HG02938 (cell line): ENCODE measurements at regions not wholly inside any gene's neighbourhood (a gene's known extent, or its start where the extent isn't known, plus 50 kb on each side); places are given as distances from the start of the nearest gene placed in this dataset.
A peak's percentile ranks its signal among the peaks of the same experiment; 100 is the strongest.
"Not testable (repeated sequence)": the region's sequence is repeated elsewhere in the genome, so short reads cannot be mapped to it uniquely, and the experiment has no call there.

Experiments used
- ATAC-seq: cut with Tn5 transposase; IDR thresholded peaks from one replicate; pipeline ENCODE4 v1.9.1; 2021; ENCODE audit warnings: mild to moderate bottlenecking, moderate library complexity; ENCODE audit not compliant: unreplicated experiment

GRCh38 chr2:89831641-89832498, 1140.4 kb downstream of the RPIA start:
- no peak for ATAC-seq

DNA sequence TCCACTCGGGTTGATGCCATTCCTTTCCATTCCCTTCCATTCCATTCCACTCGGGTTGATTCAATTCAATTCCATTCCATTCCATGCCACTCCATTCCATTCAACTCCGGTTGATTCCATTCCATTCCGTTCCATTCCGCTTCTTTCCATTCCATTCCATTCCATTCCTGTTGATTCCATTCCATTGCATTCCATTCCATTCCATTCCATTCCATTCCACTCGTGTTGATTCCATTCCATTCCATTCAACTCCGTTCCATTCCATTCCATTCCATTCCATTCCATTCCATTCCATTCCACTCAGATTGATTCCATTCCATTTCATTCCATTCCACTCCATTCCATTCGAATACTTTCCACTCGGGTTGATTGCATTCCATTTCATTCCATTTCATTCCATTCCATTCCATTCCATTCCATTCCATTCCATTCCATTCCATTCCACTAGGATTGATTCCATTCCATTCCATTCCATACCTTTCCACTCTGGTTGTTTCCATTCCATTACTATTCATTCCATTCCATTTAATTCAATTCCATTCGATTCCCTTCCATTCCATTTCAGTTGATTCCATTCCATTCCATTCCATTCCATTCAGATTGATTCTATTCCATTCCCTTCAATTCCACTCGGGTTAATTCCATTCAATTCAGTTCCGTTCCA, 1141.8 kb downstream of the RPIA start:
- ATAC-seq: peak; percentile 59

- no peak for ATAC-seq
Observed at GRCh38 chr2:89833780-89834117, 1142.3 kb downstream of the RPIA start.

DNA sequence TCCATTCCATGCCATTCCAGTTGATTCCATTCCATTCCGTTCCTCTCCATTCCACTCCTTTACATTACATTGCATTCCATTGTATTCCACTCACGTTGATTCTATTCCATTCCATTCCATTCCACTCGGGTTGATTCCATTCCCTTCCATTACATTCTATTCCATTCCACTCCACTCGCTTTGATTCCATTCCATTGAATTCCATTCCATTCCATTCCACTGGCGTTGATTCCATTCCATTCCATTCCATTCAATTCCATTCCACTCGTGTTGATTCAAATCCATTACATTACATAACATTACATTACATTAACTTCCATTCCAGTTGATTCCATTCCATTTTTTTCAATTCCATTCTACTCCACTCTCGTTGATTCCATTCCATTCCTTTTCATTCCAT, 1142.8 kb downstream of the RPIA start:
- ATAC-seq: no peak

DNA sequence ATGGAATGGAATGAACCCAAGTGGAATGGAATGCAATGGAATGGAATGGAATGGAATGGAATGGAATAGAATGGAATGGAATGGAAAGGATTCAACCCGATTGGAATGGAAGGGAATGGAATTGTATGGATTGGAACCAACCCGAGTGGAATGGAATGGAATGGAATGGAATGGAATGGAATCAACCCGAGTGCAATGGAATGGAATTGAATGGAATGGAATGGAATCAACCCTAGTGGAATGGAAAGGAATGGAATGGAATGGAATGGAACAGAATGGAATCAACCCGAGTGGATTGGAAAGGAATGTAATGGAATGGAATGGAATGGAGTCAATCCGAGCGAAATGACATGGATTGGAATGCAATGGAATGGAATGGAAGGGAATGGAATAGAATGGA, 1144.9 kb downstream of the RPIA start:
- not testable (repeated sequence) for ATAC-seq

- no peak for ATAC-seq
Observed at GRCh38 chr2:89837962-89838625, 1146.6 kb downstream of the RPIA start.

DNA sequence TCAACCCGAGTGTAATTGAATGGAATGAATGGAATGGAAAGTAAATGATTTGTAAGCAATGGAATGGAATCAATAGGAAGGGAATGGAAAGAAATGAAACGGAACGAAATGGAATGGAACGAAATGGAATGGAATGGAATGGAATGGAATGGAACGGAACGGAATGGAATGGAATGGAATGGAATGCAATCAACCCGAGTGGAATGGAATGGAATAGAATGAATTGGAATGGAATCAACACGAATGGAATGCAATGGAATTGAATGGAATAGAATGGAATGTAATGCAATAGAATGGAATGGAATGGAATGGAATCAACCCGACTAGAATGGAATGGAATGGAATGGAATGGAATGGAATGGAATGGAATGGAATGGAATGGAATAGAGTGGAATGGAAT, 1148.7 kb downstream of the RPIA start:
- not testable (repeated sequence) for ATAC-seq

GRCh38 chr2:89840781-89841475, 1149.5 kb downstream of the RPIA start:
- ATAC-seq: not testable (repeated sequence)

DNA sequence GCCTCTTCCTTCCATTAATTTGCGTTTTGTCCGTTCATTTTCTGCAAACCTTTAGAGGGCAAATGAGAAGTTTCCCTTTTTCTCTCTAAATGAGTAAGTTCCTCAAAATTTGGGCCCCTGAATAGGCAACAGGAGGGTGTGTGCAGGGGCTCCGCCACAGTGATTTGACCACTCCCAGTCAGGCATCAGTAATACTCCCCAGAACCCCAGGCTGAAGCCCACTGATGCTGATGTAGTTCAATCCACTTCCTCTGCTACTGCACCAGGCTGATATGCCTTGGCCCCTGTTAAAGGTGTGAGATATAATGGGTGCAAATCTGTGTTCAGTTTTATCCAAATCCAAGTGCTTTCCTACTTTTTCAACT, 1150.0 kb downstream of the RPIA start:
- no peak for ATAC-seq

- no peak for ATAC-seq
Observed at GRCh38 chr2:89842180-89842908, 1150.9 kb downstream of the RPIA start.

- no peak for ATAC-seq
Observed at GRCh38 chr2:89844221-89844943, 1152.9 kb downstream of the RPIA start.

DNA sequence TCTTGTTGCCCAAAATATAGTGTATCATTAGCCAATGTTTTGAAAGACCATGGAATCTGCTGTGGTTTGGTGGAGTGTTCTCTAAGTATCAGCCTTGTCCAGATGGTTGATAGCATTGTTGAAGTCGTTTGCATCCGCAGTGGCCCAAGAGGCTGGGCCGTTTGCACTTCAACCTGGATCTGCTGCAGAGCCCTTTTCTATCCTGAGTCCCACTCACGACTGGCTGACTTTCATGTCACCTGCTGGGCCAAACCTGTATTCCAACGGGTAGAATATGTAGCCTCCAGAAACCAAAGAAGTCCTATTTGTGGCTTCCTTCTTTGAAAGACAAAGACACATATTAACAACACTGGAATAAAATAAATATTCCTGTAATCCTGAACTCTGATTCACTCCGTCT, 1154.1 kb downstream of the RPIA start:
- ATAC-seq: no peak

DNA sequence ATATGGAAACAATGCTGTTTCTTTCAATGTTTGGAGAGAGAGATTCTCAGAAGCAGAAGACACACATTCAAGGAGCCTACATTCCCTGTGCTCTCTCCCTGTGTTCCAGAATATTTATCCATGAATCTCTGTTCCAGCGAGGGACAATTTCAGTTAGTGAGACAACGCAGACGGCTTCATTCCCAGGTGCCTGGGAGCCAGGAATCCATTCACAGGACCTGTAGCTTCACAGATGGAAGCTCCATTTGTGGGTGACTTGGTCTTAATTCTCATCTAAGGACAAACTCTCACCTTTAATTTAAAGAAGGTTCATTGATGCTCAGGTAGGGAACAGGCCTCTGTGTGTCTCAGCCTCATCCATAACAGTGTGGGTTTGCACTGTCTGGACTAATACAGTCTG, 1156.6 kb downstream of the RPIA start:
- ATAC-seq: no peak

- no peak for ATAC-seq
Observed at GRCh38 chr2:89848763-89849368, 1157.4 kb downstream of the RPIA start.

DNA sequence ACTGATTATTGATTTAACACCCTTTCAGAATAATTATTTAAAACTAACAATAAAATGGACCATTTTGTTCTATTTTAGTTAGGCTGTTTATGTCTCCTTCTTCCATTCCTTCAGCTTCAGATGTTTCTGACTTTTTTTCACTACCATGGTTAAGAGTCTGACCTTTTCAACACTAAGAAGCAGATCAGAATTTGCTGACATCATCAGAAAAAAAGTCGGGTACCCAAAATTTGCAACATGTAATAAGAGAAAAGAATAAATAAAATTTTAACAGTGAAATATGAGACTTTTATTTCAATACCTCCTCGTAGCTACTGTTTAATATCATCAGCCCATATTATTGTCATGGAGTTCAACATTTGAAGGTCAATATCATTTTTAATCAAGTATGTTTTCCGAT, 1158.3 kb downstream of the RPIA start:
- no peak for ATAC-seq

- ATAC-seq: no peak
Observed at GRCh38 chr2:89850481-89850880, 1159.0 kb downstream of the RPIA start.

GRCh38 chr2:89850881-89851582, 1159.6 kb downstream of the RPIA start:
- no peak for ATAC-seq

- no peak for ATAC-seq
Observed at GRCh38 chr2:89851583-89851905, 1160.1 kb downstream of the RPIA start.

- ATAC-seq: not testable (repeated sequence)
Observed at GRCh38 chr2:89853427-89853826, 1162.0 kb downstream of the RPIA start.
